ENCODE measurements at regions not wholly inside any gene's neighbourhood (a gene's known extent, or its start where the extent isn't known, plus 50 kb on each side); places are given as distances from the start of the nearest gene placed in this dataset.
"Not testable (repeated sequence)": the region's sequence is repeated elsewhere in the genome, so short reads cannot be mapped to it uniquely, and the experiment has no call there.

- H3K4me3 ChIP-seq (ENCODE audit: low read length): no peak overlapping the region
- no peak for TF ChIP-seq CTCF (IDR thresholded peaks at IDR 0.05; ENCODE audit: insufficient read depth, low read depth, low read length, missing control alignments)
- DNase-seq (ENCODE audit: low read depth): no peak
Measured at GRCh38 chr3:102727340-102727739, 292.5 kb downstream of the ZPLD1 start.

- not testable (repeated sequence) for DNase-seq (ENCODE audit: low read depth); H3K4me3 ChIP-seq (ENCODE audit: low read length)
Measured at GRCh38 chr3:102732581-102732980, 297.8 kb downstream of the ZPLD1 start.

GRCh38 chr3:102733791-102734563, 299.2 kb downstream of the ZPLD1 start:
- peak; percentile 22 for DNase-seq (ENCODE audit: low read depth)
- TF ChIP-seq CTCF (IDR thresholded peaks at IDR 0.05; ENCODE audit: insufficient read depth, low read depth, low read length, missing control alignments): no peak
- no peak overlapping the region for H3K4me3 ChIP-seq (ENCODE audit: low read length)

GRCh38 chr3:102735311-102735710, 300.5 kb downstream of the ZPLD1 start:
- no peak for TF ChIP-seq CTCF (IDR thresholded peaks at IDR 0.05; ENCODE audit: insufficient read depth, low read depth, low read length, missing control alignments)
- DNase-seq (ENCODE audit: low read depth): no peak
- H3K4me3 ChIP-seq (ENCODE audit: low read length): no peak overlapping the region

GRCh38 chr3:102736288-102736974, 301.6 kb downstream of the ZPLD1 start:
- H3K4me3 ChIP-seq (ENCODE audit: low read length): no peak overlapping the region
- no peak for DNase-seq (ENCODE audit: low read depth)
- TF ChIP-seq CTCF (IDR thresholded peaks at IDR 0.05; ENCODE audit: insufficient read depth, low read depth, low read length, missing control alignments): no peak

- H3K4me3 ChIP-seq (ENCODE audit: low read length): no peak overlapping the region
- DNase-seq (ENCODE audit: low read depth): no peak
- TF ChIP-seq CTCF (IDR thresholded peaks at IDR 0.05; ENCODE audit: insufficient read depth, low read depth, low read length, missing control alignments): no peak
Measured at GRCh38 chr3:102736975-102737304, 302.1 kb downstream of the ZPLD1 start.

- no peak overlapping the region for H3K4me3 ChIP-seq (ENCODE audit: low read length)
- TF ChIP-seq CTCF (IDR thresholded peaks at IDR 0.05; ENCODE audit: insufficient read depth, low read depth, low read length, missing control alignments): no peak
- no peak for DNase-seq (ENCODE audit: low read depth)
Measured at GRCh38 chr3:102737353-102737752, 302.5 kb downstream of the ZPLD1 start.
